ENCODE measurements at regions not wholly inside any gene's neighbourhood (a gene's known extent, or its start where the extent isn't known, plus 50 kb on each side); places are given as distances from the start of the nearest gene placed in this dataset.
"Not testable (repeated sequence)": the region's sequence is repeated elsewhere in the genome, so short reads cannot be mapped to it uniquely, and the experiment has no call there.

GRCh38 chr4:189206953-189207352 lies 733.7 kb upstream of the FRG1 start:
- no peak for DNase-seq

- DNase-seq, result no peak
These were observed 732.8 kb upstream of the FRG1 start for GRCh38 chr4:189207872-189208271.

GRCh38 chr4:189215574-189215973 lies 725.1 kb upstream of the FRG1 start:
- no peak for DNase-seq

GRCh38 chr4:189221691-189222090 lies 719.0 kb upstream of the FRG1 start:
- DNase-seq, result no peak

- no peak for DNase-seq
These were observed 711.9 kb upstream of the FRG1 start for GRCh38 chr4:189228726-189229125.

GRCh38 chr4:189232274-189232673 lies 708.4 kb upstream of the FRG1 start:
- DNase-seq, result no peak

GRCh38 chr4:189233754-189234153 lies 706.9 kb upstream of the FRG1 start:
- DNase-seq, result not testable (repeated sequence)

GRCh38 chr4:189234948-189235347 lies 705.7 kb upstream of the FRG1 start:
- DNase-seq, result not testable (repeated sequence)

- no peak for DNase-seq
These were observed 705.1 kb upstream of the FRG1 start for GRCh38 chr4:189235599-189235998.

- not testable (repeated sequence) for DNase-seq
These were observed 704.4 kb upstream of the FRG1 start for GRCh38 chr4:189236321-189236720.

- DNase-seq, result no peak
These were observed 703.3 kb upstream of the FRG1 start for GRCh38 chr4:189237340-189237739.

- no peak for DNase-seq
These were observed 685.0 kb upstream of the FRG1 start for GRCh38 chr4:189255636-189256035.

- DNase-seq, result no peak
These were observed 679.2 kb upstream of the FRG1 start for GRCh38 chr4:189261475-189261874.

- no peak for DNase-seq
These were observed 675.2 kb upstream of the FRG1 start for GRCh38 chr4:189265515-189265914.

GRCh38 chr4:189267312-189267965 lies 673.2 kb upstream of the FRG1 start:
- DNase-seq, result no peak

GRCh38 chr4:189278597-189279165 lies 662.0 kb upstream of the FRG1 start:
- DNase-seq, result no peak

GRCh38 chr4:189279188-189279587 lies 661.5 kb upstream of the FRG1 start:
- DNase-seq, result no peak

- no peak for DNase-seq
These were observed 655.3 kb upstream of the FRG1 start for GRCh38 chr4:189285377-189285776.

GRCh38 chr4:189291939-189292338 lies 648.7 kb upstream of the FRG1 start:
- DNase-seq, result no peak

GRCh38 chr4:189293459-189293858 lies 647.2 kb upstream of the FRG1 start:
- no peak for DNase-seq

- no peak for DNase-seq
These were observed 646.1 kb upstream of the FRG1 start for GRCh38 chr4:189294574-189294973.

GRCh38 chr4:189299706-189300105 lies 641.0 kb upstream of the FRG1 start:
- no peak for DNase-seq

- no peak for DNase-seq
These were observed 639.0 kb upstream of the FRG1 start for GRCh38 chr4:189301692-189302091.

GRCh38 chr4:189302719-189303118 lies 638.0 kb upstream of the FRG1 start:
- no peak for DNase-seq

- no peak for DNase-seq
These were observed 636.5 kb upstream of the FRG1 start for GRCh38 chr4:189304167-189304566.
